CD4-positive, alpha-beta T cell treated with Interferon gamma for 1 hour (primary cell): ENCODE measurements at regions not wholly inside any gene's neighbourhood (a gene's known extent, or its start where the extent isn't known, plus 50 kb on each side); places are given as distances from the start of the nearest gene placed in this dataset.

Experiments
- DNase-seq: peaks from one replicate; pipeline ENCODE4 v3.0.0-alpha.2; 2020

DNA sequence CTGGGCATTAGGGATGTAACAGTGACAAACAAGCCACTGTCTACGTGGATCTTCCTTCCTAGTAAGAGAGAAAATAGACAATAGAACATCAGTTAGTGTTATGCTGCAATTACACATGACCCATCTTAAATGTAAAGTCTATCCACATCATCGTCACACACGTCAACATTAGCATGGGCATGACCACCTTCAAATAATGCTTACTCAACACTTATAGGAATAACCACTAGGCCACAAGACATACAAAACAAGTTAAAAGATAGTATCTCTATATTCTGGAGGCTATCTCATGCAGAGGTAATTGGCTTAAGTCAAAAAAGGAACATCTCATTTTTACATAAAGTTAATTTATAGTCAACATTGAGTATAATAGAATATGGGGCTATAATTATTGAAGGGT, 156.5 kb downstream of the MOXD1 start:
- DNase-seq, result no peak

DNA sequence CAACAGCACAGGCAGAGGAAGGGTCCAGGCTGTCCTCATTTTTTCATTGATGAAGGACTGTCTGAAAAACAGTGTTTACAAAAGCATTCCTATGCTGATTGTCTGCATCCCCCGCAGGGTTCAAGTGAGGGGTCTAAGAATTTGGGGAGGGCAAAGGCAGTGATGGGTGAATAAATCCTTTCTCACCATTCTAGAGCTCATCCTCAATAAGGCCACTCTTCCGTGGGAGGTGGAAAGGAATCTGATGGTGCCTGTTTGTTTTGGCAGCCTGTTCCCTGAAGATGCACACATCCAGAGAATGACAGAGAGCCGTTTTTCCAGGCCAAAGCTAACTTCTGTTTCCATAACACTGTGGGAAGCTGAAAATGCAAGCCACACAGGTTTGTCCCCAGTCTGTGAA, 164.5 kb downstream of the MOXD1 start:
- no peak for DNase-seq

DNA sequence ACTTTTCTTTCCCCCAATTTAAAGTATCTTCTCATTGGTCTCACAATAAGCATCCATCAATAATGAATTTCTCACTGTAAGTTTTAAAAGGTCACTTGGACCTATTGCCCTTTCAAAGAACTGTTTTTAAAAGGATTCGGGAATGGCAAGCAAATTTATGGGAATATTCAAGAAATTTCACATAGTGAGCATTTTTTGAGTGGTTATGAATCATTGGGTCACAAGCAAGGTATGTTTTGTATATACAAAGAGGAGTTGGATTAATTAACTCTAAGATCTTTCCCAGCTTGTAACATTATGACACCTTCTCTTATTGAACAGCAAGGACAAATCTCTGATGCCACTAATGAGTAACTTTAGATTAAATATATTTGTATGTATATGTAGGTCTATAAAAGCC, 165.0 kb downstream of the MOXD1 start:
- no peak for DNase-seq

- DNase-seq, result no peak
Measured at GRCh38 chr6:132235596-132236280, 165.5 kb downstream of the MOXD1 start.

DNA sequence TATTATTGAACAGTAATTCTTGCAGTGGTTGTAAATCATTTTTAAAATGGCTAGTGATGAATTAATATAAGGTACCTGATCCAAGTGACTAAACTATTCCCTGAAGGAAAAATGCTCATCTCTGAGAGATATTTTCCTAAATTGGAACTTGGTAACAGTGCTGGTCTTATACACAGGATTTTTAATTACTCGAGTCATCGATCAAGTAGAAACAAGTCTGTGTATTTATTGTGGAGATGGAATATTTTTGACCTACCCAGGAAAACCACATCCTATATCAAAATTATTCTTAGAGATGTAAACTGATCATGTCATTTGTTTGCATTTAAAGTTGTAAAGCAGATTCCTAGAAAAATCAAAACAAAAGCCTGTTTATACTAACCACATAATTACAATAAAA, 166.9 kb downstream of the MOXD1 start:
- no peak for DNase-seq

- DNase-seq, result no peak
Measured at GRCh38 chr6:132231121-132231884, 170.0 kb downstream of the MOXD1 start.

DNA sequence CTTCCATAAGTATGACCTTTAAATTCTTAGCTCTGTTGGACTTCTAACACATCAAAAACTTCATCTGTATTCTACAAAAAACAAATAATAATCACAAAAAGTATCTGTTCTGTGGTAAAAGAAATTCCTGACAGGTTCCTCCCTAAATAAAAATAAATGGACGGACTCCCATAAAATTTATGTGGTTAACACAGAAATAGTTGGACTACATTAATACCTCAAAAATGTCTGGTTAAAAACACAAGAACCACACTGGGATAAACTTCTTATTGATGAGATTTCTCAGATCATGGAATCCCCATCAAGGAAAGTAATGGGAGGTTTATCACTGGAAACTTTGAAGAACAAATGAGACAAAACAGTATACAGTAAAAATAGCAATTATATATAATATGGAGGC, 172.4 kb downstream of the MOXD1 start:
- DNase-seq, result no peak

GRCh38 chr6:132227904-132228303, 173.4 kb downstream of the MOXD1 start:
- DNase-seq, result no peak

GRCh38 chr6:132224943-132225342, 176.3 kb downstream of the MOXD1 start:
- DNase-seq, result no peak

DNA sequence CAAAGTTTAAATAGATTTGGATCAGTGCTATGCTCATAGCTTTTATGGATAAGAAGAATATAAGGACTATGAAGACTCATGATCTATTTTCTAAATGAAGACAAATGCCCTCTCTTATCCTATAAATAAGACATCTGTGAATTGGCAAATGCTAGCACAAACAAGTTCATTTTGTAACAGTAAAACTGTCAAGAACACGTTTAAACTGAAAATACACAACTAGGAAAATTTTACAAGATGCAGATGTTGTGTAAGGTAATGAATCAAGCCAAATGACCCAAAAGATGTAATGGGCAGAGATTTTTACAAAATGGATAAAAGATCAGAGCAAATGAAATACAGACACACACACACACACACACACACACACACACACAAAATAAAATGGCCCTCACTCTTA, 180.5 kb downstream of the MOXD1 start:
- no peak for DNase-seq

GRCh38 chr6:132219901-132220300, 181.4 kb downstream of the MOXD1 start:
- no peak for DNase-seq

DNA sequence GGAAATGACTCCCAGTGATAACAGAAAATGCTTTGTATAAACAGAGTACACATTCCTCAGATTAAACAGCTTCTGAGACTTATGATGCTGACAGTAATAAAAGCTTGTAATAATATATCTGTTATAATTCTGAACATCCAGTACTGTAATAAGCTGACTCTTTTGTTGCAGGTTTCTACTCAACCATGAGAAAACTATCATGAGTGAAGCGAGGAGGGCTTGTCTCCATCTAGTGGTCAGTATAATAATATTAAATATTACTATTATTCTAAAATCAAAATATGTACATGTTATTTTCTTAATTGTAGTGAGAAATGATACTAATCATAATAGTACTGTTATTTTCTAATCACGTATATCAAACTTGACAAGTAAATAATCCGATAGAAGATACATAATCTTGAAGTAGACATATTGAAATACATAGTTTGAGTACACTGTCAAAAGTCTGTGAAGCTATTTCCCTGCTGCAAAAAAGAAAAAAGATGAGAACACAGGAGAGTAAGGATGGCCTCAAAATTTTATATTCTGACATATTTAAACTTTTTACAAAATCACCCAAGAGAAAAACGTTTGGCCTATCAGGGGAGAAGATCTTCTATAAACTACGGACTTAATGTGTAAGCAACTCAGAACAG, 183.1 kb downstream of the MOXD1 start:
- DNase-seq, result no peak

DNA sequence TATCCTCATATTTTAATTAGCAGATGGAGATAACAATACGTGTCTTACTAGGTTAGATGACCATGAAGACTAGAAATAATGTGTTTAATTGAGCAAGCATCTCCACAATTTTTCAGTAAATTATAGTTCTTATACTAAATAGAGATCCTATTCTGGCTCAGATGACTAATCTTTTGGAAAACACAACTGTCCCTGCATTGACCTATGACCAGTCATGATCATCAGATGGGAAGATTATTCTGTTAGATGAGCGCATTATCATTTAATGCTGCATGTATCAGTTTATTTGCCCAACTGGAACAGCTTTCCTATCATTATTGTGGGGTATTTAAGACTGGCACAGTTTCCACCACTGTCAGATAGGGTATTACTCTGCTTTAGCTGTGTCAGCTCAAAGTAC, 185.5 kb downstream of the MOXD1 start:
- DNase-seq, result no peak

DNA sequence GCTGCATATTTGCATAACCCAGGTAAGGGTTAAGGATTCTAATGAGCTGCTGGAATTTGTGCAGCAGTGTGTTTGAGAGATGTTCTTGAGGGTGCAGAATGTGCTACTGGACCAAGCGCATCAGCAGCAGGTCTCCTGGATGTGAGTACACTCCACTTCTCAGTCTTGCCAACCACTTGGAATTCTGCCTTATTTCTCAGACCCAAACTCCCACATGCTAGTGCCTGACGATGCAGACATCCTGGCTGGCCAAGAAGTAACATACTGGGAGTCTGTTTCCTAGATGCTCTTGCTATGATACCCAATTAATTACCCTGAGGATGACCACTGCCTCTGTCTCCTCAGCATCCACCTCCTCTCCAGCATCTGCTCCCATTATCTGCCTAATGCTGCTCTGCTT, 186.6 kb downstream of the MOXD1 start:
- no peak for DNase-seq

DNA sequence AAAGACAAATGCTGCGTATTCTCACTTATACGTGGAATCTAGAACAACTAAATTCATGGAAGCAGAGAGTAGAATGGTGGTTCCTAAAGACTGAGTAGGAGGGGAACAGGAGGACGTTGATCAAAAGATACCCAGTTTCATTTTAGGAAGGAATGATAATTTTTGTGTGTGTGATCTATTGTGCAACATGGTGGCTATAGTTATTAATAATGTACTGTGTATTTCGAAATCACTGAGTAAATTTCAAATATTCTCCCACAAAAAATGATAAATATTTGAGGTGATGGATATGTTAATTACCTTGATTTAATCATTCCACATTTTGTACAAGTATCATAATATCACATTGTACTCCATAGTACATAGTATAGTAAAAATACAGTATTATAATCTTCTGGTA, 187.5 kb downstream of the MOXD1 start:
- no peak for DNase-seq

DNA sequence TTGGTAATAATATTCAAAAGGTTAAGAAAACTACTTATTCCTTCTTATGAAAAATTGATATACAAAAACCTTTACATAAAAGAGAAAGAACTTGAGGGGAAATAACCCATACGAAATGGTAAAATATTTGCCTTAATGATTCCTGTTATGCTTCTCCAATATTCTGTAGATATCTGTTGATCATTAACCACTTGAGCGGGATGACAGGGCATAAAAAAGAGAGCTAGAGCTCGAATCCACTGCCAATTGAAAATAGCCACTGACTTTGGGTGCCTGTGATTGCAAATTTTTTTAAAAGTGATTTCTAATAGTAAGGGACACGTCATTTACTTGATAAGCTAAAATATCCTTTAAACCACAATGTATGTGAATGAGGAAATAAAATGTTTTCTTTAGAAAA, 188.1 kb downstream of the MOXD1 start:
- no peak for DNase-seq

DNA sequence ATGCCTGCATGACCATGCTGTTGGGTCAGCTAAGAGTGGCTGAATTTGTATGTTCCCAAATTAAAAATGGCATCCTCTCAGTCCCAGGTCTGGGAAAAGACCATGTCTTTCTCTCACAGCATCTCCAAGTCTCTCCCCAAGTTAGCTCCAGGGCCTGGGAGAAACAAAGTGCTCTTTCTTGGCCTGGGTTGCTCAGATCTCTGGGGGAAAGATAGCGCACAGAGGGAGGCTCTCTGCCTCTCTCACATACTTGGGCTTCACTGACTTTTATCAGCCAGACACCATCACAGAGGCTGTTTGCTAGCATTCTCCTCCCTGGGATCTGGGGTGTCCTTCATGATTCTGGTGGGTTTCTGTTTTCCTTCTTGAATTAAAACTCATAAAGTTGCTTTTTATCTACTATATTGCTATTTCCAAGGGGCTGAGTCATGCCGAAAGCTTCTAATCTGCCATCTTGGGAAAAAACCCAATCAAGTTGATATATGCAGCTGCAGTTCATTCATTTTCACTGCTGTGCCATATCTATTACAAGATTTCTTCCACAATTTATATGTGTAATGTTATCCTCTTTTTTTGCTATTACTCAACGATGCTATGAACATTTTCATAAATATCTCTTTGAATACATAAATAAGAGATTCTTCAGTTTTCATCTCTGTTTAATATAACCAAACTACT, 190.2 kb downstream of the MOXD1 start:
- DNase-seq, result no peak

GRCh38 chr6:132209351-132209750, 191.9 kb downstream of the MOXD1 start:
- no peak for DNase-seq

DNA sequence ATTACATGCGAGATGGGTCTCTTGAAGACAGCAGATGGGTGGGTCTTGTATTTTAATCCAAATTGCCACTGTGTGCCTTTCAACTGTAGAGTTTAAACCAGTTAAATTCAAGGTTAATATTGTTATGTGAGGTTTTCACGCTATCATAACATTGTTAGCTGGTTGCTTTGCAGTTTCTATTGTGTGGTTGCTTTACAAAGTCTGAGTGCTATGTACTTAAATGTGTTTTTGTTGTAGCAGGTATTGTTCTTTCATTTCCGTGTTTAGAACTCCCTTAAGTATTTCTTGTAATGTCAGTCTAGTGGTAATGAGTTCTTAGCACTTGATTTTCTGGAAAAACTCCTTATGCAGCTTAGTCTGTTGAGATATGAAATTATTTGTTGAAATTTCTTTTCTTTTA, 193.3 kb downstream of the MOXD1 start:
- no peak for DNase-seq

- no peak for DNase-seq
Measured at GRCh38 chr6:132205946-132206345, 195.3 kb downstream of the MOXD1 start.

GRCh38 chr6:132204591-132204990, 196.7 kb downstream of the MOXD1 start:
- DNase-seq, result no peak

- DNase-seq, result no peak
Measured at GRCh38 chr6:132202574-132202973, 198.7 kb downstream of the MOXD1 start.

DNA sequence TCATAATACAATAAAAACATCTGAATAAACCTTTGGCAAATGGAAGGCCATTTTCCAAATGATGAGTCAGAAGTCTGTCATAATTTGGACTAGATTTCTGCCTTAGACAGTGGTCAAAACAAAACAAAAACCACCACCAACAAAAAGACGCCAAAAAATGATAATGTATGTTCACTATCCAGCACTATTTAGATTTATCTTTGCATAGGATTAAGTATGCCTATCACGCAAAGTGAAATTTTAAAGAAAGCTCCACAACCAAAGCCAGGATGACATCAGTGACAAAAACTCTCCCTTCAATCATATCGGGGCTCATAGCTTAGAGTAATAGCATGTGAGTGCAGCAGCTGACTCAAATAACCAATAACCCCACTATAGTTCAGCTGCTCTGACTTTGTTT, 201.9 kb downstream of the MOXD1 start:
- no peak for DNase-seq

DNA sequence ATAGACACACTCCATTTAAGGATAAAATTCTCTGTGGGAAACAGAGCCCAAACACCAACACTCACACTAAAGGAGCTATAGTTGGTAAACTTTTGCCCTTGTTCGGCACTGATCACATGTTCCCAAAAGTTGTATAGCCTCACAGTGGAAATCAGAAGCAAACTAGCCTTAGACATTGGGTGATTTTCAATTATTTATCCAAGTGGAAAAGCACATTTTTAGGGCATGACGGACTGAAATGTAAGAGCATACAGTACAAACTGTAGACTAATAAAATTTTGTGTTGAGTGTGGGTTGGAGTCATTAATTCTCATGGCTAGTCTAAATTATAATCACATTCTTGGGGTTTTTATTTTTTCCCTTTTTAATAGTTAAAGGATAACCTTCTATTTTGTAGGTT, 202.4 kb downstream of the MOXD1 start:
- DNase-seq, result no peak
